Upper lobe of left lung (tissue), 4 donors: ENCODE measurements at regions not wholly inside any gene's neighbourhood (a gene's known extent, or its start where the extent isn't known, plus 50 kb on each side); places are given as distances from the start of the nearest gene placed in this dataset.

Experiments used
- EP300 ChIP-seq, 4 donors: sonication (generic); formaldehyde crosslinking; IDR thresholded peaks; one replicate each; pipeline ENCODE4 v1.5.1; 2017; ENCODE audit warnings: antibody characterized with exemption in 4 of 4, control low read depth in 2 of 4
- POLR2A ChIP-seq, 4 donors: fragments of 450-650 bp; IDR thresholded peaks; one replicate each; pipeline ENCODE4 v1.5.1; 2016 to 2017; ENCODE audit warnings: antibody characterized with exemption in 4 of 4, mild to moderate bottlenecking in 2 of 4
- POLR2AphosphoS5 ChIP-seq, 2 donors: sonication (generic); formaldehyde crosslinking; IDR thresholded peaks; one replicate each; pipeline ENCODE4 v1.5.1; 2017; ENCODE audit warnings: antibody characterized with exemption in 2 of 2
- TF ChIP-seq, protein P1 (sequence below), 6 experiments: fragments of 450-650 bp in 4 of 6; fragments of 200-600 bp in 2 of 6; sonication (generic) in 2 of 6; IDR thresholded peaks; one replicate each; pipeline ENCODE4 v1.5.1; 2016 to 2019; ENCODE audit warnings: antibody characterized with exemption in 6 of 6

GRCh38 chr5:93174930-93175329 is 406.1 kb downstream of the NR2F1-AS1 start:
- TF ChIP-seq, protein P1, sequence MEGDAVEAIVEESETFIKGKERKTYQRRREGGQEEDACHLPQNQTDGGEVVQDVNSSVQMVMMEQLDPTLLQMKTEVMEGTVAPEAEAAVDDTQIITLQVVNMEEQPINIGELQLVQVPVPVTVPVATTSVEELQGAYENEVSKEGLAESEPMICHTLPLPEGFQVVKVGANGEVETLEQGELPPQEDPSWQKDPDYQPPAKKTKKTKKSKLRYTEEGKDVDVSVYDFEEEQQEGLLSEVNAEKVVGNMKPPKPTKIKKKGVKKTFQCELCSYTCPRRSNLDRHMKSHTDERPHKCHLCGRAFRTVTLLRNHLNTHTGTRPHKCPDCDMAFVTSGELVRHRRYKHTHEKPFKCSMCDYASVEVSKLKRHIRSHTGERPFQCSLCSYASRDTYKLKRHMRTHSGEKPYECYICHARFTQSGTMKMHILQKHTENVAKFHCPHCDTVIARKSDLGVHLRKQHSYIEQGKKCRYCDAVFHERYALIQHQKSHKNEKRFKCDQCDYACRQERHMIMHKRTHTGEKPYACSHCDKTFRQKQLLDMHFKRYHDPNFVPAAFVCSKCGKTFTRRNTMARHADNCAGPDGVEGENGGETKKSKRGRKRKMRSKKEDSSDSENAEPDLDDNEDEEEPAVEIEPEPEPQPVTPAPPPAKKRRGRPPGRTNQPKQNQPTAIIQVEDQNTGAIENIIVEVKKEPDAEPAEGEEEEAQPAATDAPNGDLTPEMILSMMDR (IDR thresholded peaks at IDR 0.05) = no peak
- TF ChIP-seq EP300 (IDR thresholded peaks at IDR 0.05) (no peak), POLR2A (IDR thresholded peaks at IDR 0.05) (no peak), POLR2AphosphoS5 (IDR thresholded peaks at IDR 0.05) (no peak)
